Uterus (tissue), 3 donors: ENCODE measurements at regions not wholly inside any gene's neighbourhood (a gene's known extent, or its start where the extent isn't known, plus 50 kb on each side); places are given as distances from the start of the nearest gene placed in this dataset.

Experiments used
- DNase-seq, 2 donors: peaks; one replicate each; pipeline ENCODE4 v3.0.0-alpha.2; 2019 to 2020
- H3K27ac ChIP-seq, 2 donors: fragments of 200-600 bp; sonication (generic); 1 replicate in 1 of 2; 2 replicates in 1 of 2; pipeline ENCODE4 v1.5.1; 2016 to 2018
- H3K27me3 ChIP-seq, 2 donors: fragments of 200-600 bp; sonication (generic); one replicate each; pipeline ENCODE4 v1.5.1; 2018 to 2019; ENCODE audit warnings: control low read depth in 1 of 2
- H3K36me3 ChIP-seq, 2 donors: fragments of 200-600 bp; sonication (generic); one replicate each; pipeline ENCODE4 v1.5.1; 2019; ENCODE audit warnings: control low read depth in 1 of 2
- H3K4me1 ChIP-seq, 2 donors: fragments of 200-600 bp; sonication (generic); one replicate each; pipeline ENCODE4 v1.5.1; 2018 to 2019; ENCODE audit warnings: control low read depth in 1 of 2
- H3K4me3 ChIP-seq, 2 donors: fragments of 200-600 bp; sonication (generic); 1 replicate in 1 of 2; 2 replicates in 1 of 2; pipeline ENCODE4 v1.5.1; 2018 to 2019; ENCODE audit warnings: mild to moderate bottlenecking in 1 of 2
- H3K9me3 ChIP-seq, 2 donors: fragments of 200-600 bp; sonication (generic); one replicate each; pipeline ENCODE4 v1.5.1; 2019; ENCODE audit warnings: control low read depth in 1 of 2
- CTCF ChIP-seq, 4 experiments: fragments of 200-600 bp in 2 of 4; fragments of 450-650 bp in 2 of 4; sonication (generic) in 2 of 4; IDR thresholded peaks; one replicate each; pipeline ENCODE4 v1.5.1; 2016 to 2019; ENCODE audit warnings: antibody characterized with exemption in 4 of 4, mild to moderate bottlenecking in 2 of 4, moderate library complexity in 1 of 4
- POLR2A ChIP-seq, 2 donors: fragments of 450-650 bp; IDR thresholded peaks; one replicate each; pipeline ENCODE4 v1.6.1; 2016; ENCODE audit warnings: antibody characterized with exemption in 2 of 2, mild to moderate bottlenecking in 1 of 2, moderate library complexity in 1 of 2
- intact Hi-C: fragments of 100-400 bp; cut with DNase I; formaldehyde crosslinking; loops from one replicate; pipeline ENCODE4 v1.15.1; 2023; ENCODE audit warnings: low total_unique reads
- donor health status: DM: yes; HTN: yes; CAD: no.

DNA sequence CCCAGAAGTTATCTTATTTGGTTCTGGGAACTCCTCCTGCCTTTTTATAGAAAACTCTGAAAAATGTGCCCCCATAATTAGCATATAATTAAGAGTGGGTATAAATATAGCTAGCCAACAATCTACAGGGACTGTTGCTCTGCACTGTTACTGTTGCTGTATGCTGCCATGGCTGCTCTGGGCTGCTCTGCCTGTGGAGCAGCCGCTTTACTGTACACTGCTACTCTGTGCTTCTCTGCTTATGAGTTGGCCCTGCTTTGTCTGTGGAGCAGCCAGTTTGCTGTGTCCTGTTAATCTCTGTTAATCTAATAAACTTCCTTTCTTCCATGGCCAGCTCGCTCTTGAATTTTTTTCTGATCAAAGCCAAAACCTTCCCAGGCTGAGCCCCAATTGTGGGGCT, 2244.0 kb upstream of the ACO1 start:
- no peak overlapping the region for H3K4me3 ChIP-seq
- no peaks in the 10 kb centered on the region for H3K4me1 ChIP-seq
- no peaks in the 10 kb centered on the region for H3K9me3 ChIP-seq
- TF ChIP-seq POLR2A (IDR thresholded peaks at IDR 0.05) (no peak), CTCF (IDR thresholded peaks at IDR 0.05) (no peak)
- H3K27me3 ChIP-seq, result no peaks in the 10 kb centered on the region
- no peak overlapping the region for H3K27ac ChIP-seq
- no peaks in the 10 kb centered on the region for H3K36me3 ChIP-seq
- intact Hi-C loops, result no loop called here
- no peak for DNase-seq

GRCh38 chr9:30160570-30160969, 2223.9 kb upstream of the ACO1 start:
- Histone ChIP-seq H3K27ac (no peak overlapping the region), H3K36me3 (no peaks in the 10 kb centered on the region), H3K4me3 (no peak overlapping the region), H3K27me3 (no peaks in the 10 kb centered on the region), H3K9me3 (no peaks in the 10 kb centered on the region), H3K4me1 (no peaks in the 10 kb centered on the region)
- intact Hi-C loops, result no loop called here
- DNase-seq, result no peak
- TF ChIP-seq CTCF (IDR thresholded peaks at IDR 0.05), result no peak
- no peak for TF ChIP-seq POLR2A (IDR thresholded peaks at IDR 0.05)

- intact Hi-C loops, result no loop called here
- H3K36me3 ChIP-seq, result no peaks in the 10 kb centered on the region
- no peak for TF ChIP-seq CTCF (IDR thresholded peaks at IDR 0.05)
- no peak for TF ChIP-seq POLR2A (IDR thresholded peaks at IDR 0.05)
- H3K4me3 ChIP-seq, result no peak overlapping the region
- H3K9me3 ChIP-seq, result no peaks in the 10 kb centered on the region
- H3K27me3 ChIP-seq, result no peaks in the 10 kb centered on the region
- H3K27ac ChIP-seq, result no peak overlapping the region
- no peaks in the 10 kb centered on the region for H3K4me1 ChIP-seq
- DNase-seq, result no peak
These were observed 2212.2 kb upstream of the ACO1 start for GRCh38 chr9:30172206-30172605.

DNA sequence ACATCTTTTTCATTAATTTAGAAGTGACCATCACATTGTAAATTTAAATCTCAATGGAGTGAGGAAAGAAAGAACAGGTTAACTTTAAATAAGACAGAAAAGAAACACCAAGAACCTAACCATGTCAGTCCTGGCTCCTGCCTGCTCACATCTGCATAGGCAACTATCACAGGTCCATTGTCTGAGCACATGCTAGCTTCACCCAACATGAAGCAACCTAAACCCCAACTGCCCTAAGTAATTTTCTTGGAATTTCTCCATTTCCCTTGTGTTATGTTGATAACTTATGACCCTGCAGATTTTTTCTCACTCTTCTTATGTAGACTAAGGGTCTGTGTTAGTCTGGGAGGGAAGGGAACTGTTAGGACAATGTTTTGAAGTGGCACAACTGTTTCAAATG, 2205.8 kb upstream of the ACO1 start:
- Histone ChIP-seq H3K4me3 (no peak overlapping the region), H3K4me1 (no peaks in the 10 kb centered on the region), H3K27ac (no peak overlapping the region), H3K27me3 (no peaks in the 10 kb centered on the region), H3K36me3 (no peaks in the 10 kb centered on the region), H3K9me3 (no peaks in the 10 kb centered on the region)
- intact Hi-C loops, result no loop called here
- DNase-seq, result no peak
- TF ChIP-seq POLR2A (IDR thresholded peaks at IDR 0.05) (no peak), CTCF (IDR thresholded peaks at IDR 0.05) (no peak)

DNA sequence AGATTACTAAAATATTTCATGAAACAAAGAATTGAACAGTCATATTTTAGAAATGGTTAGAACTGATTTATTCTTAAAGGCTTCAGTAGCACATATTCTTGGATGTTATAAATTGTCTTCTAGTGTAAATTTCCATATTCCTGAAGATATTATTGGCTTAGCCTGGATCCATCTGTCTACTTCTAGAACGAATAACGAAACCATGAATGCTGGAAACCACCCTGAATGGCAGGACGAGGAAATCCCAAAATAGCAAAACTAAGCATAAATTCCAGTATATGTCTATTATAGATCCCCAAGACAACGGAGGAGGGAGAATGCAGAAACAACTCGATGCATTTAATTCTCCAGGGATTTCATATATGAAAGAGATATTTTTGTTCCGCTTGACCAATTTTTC, 2191.0 kb upstream of the ACO1 start:
- intact Hi-C loops, result no loop called here
- Histone ChIP-seq H3K4me1 (no peaks in the 10 kb centered on the region), H3K27me3 (no peaks in the 10 kb centered on the region), H3K9me3 (no peaks in the 10 kb centered on the region), H3K27ac (no peak overlapping the region), H3K36me3 (no peaks in the 10 kb centered on the region), H3K4me3 (no peak overlapping the region)
- no peak for TF ChIP-seq CTCF (IDR thresholded peaks at IDR 0.05)
- no peak for TF ChIP-seq POLR2A (IDR thresholded peaks at IDR 0.05)
- no peak for DNase-seq
